ENCODE measurements at regions not wholly inside any gene's neighbourhood (a gene's known extent, or its start where the extent isn't known, plus 50 kb on each side); places are given as distances from the start of the nearest gene placed in this dataset.

DNA sequence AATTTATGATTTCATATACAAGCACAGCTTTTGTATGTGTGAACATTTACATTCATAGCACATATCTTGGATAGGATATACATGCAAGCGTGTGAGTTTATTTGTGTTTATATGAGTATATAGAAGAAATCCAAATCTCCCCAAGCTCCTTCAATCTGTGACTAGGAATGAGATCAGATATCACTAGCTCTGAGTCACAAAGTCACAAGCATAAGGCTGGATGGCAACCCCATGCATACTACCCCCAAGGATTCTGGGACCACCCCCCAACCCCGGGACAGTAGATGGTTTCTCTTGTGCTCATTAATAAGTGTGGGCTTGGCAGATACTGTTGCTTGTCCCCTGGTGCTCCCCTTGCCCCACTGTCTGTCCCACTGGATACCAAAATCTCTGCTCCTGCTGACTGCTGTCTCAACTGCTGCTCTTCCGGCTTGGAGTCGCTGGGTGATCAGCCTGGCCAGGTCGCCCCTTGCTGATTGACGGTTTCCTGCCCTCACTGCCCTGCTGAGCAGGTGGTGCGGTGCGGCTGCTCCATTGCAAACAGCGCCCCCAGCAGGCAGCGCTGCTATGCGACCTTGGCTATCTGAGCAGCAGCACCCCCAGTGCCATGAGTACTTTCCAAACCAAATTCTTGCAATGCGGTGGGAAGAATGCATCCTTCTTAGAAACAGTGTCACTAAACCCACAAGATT lies 279.4 kb downstream of the CD83 start:
- TF ChIP-seq, protein P1, sequence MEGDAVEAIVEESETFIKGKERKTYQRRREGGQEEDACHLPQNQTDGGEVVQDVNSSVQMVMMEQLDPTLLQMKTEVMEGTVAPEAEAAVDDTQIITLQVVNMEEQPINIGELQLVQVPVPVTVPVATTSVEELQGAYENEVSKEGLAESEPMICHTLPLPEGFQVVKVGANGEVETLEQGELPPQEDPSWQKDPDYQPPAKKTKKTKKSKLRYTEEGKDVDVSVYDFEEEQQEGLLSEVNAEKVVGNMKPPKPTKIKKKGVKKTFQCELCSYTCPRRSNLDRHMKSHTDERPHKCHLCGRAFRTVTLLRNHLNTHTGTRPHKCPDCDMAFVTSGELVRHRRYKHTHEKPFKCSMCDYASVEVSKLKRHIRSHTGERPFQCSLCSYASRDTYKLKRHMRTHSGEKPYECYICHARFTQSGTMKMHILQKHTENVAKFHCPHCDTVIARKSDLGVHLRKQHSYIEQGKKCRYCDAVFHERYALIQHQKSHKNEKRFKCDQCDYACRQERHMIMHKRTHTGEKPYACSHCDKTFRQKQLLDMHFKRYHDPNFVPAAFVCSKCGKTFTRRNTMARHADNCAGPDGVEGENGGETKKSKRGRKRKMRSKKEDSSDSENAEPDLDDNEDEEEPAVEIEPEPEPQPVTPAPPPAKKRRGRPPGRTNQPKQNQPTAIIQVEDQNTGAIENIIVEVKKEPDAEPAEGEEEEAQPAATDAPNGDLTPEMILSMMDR (IDR thresholded peaks at IDR 0.05) = no peak
- H3K9me3 Mint-ChIP-seq = no peaks in the 10 kb centered on the region
- peaks cover 25% of the 10 kb centered on the region for H3K4me1 Mint-ChIP-seq
- intact Hi-C loops (cut with micrococcal nuclease) = loop anchor here (5.0 kb wide), 1 partner anchor 185 kb away; no protein-coding TSS in a partner anchor
- ChIA-PET POLR2A (interaction anchor here (0.7 kb wide), 1 partner anchor 132 kb away, joined by 5 read pairs; no protein-coding TSS in a partner anchor), CTCF (interaction anchor here (1.5 kb wide), 1 partner anchor 93 kb away, joined by 3 read pairs; no protein-coding TSS in a partner anchor)
- DNase-seq (peak; percentile 30), ATAC-seq (ENCODE audit: low read depth) (peak; percentile 67)
- H3K27ac Mint-ChIP-seq = peak overlapping the region; percentile 54
- no peaks in the 10 kb centered on the region for H3K36me3 Mint-ChIP-seq (ENCODE audit: low read depth)
- peak overlapping the region; percentile 44 for H3K4me3 Mint-ChIP-seq
- H3K27me3 Mint-ChIP-seq = no peaks in the 10 kb centered on the region

DNA sequence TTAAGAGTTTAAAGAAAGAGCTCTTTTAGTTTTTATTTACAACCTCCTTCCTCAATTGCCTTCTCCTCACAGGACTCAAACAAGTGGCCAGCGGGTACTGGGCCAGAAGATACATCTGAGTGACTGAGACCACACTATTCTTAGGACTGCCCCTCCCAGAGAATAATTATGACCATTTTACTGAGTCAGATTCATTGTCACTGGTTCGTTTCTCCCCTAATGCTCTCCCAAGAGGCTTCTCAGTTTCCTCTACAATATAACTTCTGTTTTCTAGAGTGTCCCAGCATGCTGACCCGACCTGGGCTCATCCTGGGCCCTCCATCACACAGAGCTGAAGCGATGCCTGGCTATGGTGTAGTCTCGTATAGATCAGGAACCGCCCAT lies 279.9 kb downstream of the CD83 start:
- ChIA-PET POLR2A (no interaction called here), CTCF (interaction anchor here (1.5 kb wide), 1 partner anchor 94 kb away, joined by 3 read pairs; no protein-coding TSS in a partner anchor)
- H3K27me3 Mint-ChIP-seq = no peaks in the 10 kb centered on the region
- TF ChIP-seq, protein P1 (IDR thresholded peaks at IDR 0.05) = no peak
- peaks cover 3% of the 10 kb centered on the region for H3K9me3 Mint-ChIP-seq
- DNase-seq = no peak
- H3K36me3 Mint-ChIP-seq (ENCODE audit: low read depth) = no peaks in the 10 kb centered on the region
- H3K4me1 Mint-ChIP-seq = peaks cover 25% of the 10 kb centered on the region
- H3K4me3 Mint-ChIP-seq = peak overlapping the region; percentile 44
- H3K27ac Mint-ChIP-seq = peak overlapping the region; percentile 54
- intact Hi-C loops (cut with micrococcal nuclease) = loop anchor here (5.0 kb wide), 1 partner anchor 185 kb away; no protein-coding TSS in a partner anchor
- ATAC-seq (ENCODE audit: low read depth) = peak; percentile 52

DNA sequence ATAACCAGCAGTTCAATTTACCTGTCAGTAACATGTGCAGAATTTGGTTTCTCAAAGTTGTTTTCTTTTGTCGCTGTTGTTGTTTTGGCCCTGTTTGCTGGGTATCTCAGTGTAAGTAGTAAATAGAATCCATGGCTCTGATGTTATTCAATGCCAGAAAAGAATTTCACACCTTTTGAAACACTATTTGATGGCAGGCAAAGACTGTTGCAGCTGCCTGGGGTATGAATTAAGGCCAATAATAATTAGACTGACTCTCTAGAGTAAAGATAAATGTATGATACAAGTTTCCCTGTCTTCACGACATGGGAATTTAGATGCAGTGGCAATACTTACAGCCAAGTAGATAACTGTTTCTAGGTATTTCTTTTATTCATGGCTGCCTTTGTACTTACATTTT lies 281.4 kb downstream of the CD83 start:
- ATAC-seq (ENCODE audit: low read depth) (no peak), DNase-seq (no peak)
- H3K9me3 Mint-ChIP-seq = peaks cover 3% of the 10 kb centered on the region
- peaks cover 25% of the 10 kb centered on the region for H3K4me1 Mint-ChIP-seq
- ChIA-PET CTCF (no interaction called here), POLR2A (no interaction called here)
- H3K36me3 Mint-ChIP-seq (ENCODE audit: low read depth) = no peaks in the 10 kb centered on the region
- intact Hi-C loops (cut with micrococcal nuclease) = loop anchor here (5.0 kb wide), 1 partner anchor 187 kb away; no protein-coding TSS in a partner anchor
- no peaks in the 10 kb centered on the region for H3K27me3 Mint-ChIP-seq
- no peak overlapping the region for H3K27ac Mint-ChIP-seq
- TF ChIP-seq, protein P1 (IDR thresholded peaks at IDR 0.05) = no peak
- H3K4me3 Mint-ChIP-seq = no peak overlapping the region

DNA sequence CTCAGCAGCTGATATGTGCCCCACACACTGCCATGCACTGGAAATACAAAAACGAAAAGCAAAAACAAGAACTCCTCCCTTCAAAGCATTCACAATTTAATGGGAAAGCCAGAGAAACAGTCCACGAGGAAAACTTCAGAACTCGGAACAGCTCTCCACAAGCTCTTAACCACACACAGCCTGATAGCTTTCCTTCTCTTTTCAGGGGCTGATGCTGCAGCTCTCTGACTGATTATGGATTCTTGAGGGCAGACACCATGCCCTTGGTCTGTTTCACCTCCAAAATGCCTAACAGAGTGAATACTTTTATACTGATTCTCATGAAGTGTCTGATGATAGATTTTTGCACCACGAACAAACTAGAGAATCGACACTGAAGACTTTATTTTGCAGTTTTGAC lies 282.1 kb downstream of the CD83 start:
- TF ChIP-seq, protein P1 (IDR thresholded peaks at IDR 0.05) = no peak
- no peak for ATAC-seq (ENCODE audit: low read depth)
- H3K9me3 Mint-ChIP-seq = peaks cover 3% of the 10 kb centered on the region
- H3K4me1 Mint-ChIP-seq = peaks cover 25% of the 10 kb centered on the region
- no peak overlapping the region for H3K27ac Mint-ChIP-seq
- intact Hi-C loops (cut with micrococcal nuclease) = loop anchor here (5.0 kb wide), 1 partner anchor 187 kb away; no protein-coding TSS in a partner anchor
- ChIA-PET POLR2A (no interaction called here), CTCF (interaction anchor here (0.5 kb wide), 1 partner anchor 540 kb away, joined by 3 read pairs; no protein-coding TSS in a partner anchor)
- no peak overlapping the region for H3K4me3 Mint-ChIP-seq
- H3K36me3 Mint-ChIP-seq (ENCODE audit: low read depth) = no peaks in the 10 kb centered on the region
- no peaks in the 10 kb centered on the region for H3K27me3 Mint-ChIP-seq
- no peak for DNase-seq

DNA sequence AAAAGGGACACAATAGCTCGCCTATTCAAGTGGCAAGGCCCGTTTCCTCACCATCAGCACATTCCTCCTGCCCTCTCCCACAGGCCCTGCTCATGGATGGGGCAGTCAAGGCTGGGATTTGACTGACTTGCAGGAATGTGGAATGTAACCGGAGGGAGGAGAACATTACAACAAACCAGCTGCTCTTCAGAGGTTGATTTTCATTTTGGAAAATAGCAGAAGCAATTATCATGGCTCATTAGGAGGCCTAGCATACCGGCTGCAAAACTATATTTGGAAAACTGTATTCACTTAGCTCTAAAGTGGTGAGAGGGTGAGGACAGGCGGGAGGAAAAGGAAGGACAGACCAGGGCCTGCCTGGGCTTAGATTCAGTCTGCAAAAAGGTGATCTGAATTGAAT lies 283.7 kb downstream of the CD83 start:
- peaks cover 19% of the 10 kb centered on the region for H3K4me1 Mint-ChIP-seq
- no peak for DNase-seq
- CTCF ChIA-PET = no interaction called here
- no peak overlapping the region for H3K27ac Mint-ChIP-seq
- H3K9me3 Mint-ChIP-seq = peaks cover 3% of the 10 kb centered on the region
- TF ChIP-seq, protein P1 (IDR thresholded peaks at IDR 0.05) = no peak
- ATAC-seq (ENCODE audit: low read depth) = no peak
- no peaks in the 10 kb centered on the region for H3K36me3 Mint-ChIP-seq (ENCODE audit: low read depth)
- POLR2A ChIA-PET = no interaction called here
- no peak overlapping the region for H3K4me3 Mint-ChIP-seq
- intact Hi-C loops (cut with micrococcal nuclease) = no loop called here
- H3K27me3 Mint-ChIP-seq = no peaks in the 10 kb centered on the region

Data from activated B cell treated with CpG ODN at 0.5 μM for 24 hours (primary cell).